Fibroblast of skin of back (primary cell): ENCODE measurements at regions not wholly inside any gene's neighbourhood (a gene's known extent, or its start where the extent isn't known, plus 50 kb on each side); places are given as distances from the start of the nearest gene placed in this dataset.

Experiments used
- DNase-seq: peaks from one replicate; pipeline ENCODE4 v3.0.0-alpha.2; 2013

DNA sequence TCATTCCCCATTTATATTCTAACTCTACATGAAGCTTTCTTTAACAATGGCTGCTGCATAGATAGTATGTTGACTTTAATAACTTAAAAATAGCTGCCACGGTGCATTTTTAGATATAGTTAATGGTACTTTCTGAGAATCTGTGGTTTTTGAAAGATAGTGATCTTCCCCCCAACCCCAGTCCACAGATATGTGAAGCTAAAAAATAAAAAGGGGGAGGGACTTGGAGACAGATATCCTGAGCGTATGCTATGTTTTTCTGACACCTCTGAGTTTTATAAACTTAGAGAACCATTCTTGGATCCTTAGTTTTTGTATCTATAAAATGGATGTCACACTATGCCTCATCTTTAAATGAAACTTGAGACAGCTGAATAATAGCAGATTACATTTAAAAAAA is 120.5 kb downstream of the SNX18 start:
- DNase-seq: no peak

DNA sequence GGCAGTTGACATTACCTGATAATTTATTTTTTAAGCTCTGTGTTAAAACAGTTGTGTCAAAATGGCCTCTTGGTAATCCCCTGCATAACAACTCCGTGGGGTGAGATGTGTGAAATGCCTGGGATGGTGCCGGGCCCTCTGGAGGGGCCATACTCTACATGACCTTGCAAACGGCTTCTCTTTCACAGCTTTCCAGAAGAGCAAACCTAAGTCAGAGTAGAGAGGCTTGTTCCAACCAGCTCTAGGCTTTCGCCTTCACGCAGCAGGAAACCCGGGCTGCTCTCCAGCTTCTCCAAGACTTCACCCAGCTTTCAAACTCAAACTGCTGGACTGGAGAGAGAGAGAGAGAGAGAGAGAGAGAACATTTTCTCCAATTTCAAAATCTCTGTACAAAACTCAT is 120.1 kb downstream of the SNX18 start:
- no peak for DNase-seq

- no peak for DNase-seq
Observed at GRCh38 chr5:54634089-54634488, 116.5 kb downstream of the SNX18 start.

GRCh38 chr5:54632131-54632701 is 114.7 kb downstream of the SNX18 start:
- DNase-seq: no peak

DNA sequence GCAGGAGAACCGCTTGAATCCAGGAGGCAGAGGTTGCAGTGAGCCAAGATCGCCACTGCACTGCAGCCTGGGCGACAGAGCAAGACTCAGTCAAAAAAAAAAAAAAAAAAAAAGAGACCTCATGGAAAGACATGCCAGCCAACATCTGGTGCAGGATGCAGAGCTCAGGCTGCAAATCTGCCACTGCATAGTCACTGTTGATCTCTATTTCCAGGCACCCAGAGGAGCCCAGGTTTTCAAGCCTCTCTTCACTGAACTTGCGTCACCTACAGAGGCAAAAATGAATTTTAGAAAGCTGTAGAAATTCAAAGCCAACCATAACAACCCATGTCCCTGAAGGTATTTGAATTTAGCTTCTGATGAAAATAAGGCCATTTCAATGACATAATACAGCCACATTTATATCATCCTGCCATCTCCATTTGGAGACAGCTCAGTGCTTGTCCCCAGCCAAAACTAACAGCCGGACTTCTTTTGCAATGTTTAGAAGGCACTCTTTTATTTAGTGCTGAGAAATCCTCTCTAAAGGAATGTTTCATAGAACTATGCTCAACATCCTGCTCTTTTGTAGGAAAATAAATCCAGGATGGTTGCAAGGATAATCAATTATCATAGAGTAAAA is 113.3 kb downstream of the SNX18 start:
- DNase-seq: peak; percentile 44

GRCh38 chr5:54629115-54629514 is 111.6 kb downstream of the SNX18 start:
- DNase-seq: no peak

DNA sequence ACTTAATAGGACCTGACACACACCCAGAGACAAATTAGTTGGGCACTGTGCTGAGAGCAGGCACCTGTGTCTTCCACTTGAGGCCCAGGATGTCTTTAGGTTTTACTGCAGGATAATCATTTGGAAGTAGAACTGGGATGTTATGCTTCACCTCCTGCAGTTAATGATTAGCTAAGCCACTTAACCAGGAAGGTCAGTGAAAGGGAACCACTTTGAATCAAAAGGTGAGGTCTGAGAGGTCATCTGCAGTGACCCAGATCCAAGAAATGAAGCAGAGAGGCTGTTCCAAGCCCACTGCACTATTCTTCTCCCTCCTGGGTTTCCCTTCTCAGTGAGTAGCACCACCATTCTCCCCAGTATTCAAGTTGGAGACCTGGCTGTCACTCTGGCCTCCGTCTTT is 110.5 kb downstream of the SNX18 start:
- no peak for DNase-seq

GRCh38 chr5:54626407-54626806 is 108.8 kb downstream of the SNX18 start:
- no peak for DNase-seq

DNA sequence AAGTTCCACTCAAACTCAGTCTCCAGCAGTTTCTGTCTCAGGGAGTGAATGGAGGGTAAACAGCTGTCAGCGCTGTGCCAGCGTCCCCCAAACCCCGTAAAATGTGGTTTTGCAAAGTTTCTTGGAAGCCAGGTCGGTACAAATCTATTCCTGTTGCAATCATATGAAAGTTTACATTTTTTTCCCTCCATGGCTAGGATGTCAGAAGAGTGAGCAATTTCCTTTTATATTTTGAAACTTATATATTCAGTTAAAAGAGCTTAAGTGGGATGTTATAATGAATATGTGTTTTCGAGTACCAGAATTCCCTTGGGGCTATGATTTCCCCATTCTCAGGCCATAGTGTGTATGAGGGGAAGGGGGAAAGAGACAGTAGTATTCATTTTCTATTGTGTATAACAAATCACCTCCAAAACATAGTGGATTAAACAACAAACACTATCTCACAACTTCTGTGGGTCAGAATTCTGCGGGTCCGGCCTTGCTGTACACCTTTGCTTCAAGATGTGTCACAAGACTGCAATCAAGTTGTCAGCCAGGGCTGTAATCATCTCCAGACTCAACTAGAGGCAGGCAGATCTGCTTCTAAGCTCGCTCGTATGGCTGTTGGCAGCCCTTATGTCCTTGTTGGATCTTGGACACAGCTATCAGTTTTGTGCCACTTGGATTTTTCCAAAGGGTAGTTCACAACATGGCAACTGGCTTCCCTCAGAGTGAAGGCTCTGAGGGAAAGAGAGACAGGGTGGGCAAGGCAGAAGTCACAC is 107.4 kb downstream of the SNX18 start:
- peak; percentile 73 for DNase-seq

- no peak for DNase-seq
Observed at GRCh38 chr5:54621709-54622108, 104.2 kb downstream of the SNX18 start.

GRCh38 chr5:54621048-54621447 is 103.5 kb downstream of the SNX18 start:
- no peak for DNase-seq

GRCh38 chr5:54620141-54620933 is 102.8 kb downstream of the SNX18 start:
- DNase-seq: peak; percentile 25

DNA sequence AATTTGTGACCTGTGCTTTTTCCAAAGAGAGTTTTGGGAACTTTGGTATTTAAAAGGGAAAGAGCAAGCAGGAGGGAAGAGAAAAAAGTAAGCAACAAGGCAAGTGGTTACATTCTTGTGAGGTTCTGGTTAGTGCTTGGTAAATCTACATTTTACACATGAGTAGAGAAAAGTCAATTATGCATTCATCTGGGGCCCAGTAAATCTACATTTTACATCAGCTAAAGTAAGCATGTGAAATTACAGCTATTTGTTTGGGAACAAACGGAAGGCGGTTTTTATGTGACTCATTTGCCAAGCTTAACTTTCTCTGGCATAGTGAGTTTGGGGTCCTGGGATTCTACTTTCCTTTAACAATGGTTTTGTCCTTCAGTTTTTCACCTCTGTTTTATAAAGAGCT is 102.2 kb downstream of the SNX18 start:
- no peak for DNase-seq

DNA sequence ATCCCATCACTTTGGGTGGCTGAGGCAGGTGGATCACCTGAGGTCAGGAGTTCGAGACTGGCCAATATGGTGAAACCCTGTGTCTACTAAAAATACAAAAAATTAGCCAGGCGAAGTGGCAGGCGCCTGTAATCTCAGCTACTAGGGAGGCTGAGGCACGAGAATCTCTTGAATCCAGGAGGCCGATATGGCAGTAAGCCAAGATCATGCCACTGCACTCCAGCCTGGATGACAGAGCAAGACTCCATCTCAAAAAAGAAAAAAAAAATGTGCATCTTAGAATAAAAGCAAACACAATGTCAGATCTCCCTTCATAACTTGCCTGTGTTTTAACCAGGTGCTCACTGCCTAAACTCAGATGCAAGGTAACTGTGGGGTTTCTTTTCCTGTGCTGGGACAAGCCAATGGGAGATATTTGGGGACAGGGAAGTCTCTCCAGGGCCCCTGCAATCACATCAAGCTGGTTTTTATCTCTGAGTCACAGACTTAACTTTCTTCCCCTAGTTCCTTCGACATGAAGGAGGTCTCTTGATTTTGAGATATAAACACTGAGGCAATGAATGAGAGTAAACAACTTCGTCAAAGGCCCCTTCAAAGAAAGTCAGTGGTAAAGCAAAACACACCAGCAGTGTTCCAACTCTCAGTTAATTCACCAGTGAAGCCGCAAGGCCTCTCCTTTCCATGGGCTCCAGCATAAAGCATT is 99.1 kb downstream of the SNX18 start:
- DNase-seq: no peak

- no peak for DNase-seq
Observed at GRCh38 chr5:54616031-54616430, 98.5 kb downstream of the SNX18 start.

- no peak for DNase-seq
Observed at GRCh38 chr5:54615381-54615780, 97.8 kb downstream of the SNX18 start.

DNA sequence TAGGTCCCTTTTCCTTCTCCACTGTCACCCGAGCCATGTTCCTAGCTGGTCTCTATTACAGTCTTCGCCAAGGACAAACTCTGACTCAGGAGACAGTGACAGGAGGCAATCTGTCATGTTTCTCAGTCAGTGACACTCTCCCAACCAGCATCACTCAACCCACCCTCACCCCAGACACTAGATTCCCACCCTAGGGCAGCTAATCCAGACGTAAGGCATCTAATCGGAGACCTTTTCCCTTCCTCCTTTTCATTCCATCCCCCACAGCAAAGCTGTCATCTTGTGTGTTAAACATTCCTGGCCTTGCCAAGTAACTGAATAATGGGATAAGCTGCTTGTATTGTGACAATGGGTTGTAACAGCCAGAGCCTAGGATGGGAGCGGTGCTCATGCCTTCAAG is 95.2 kb downstream of the SNX18 start:
- no peak for DNase-seq

DNA sequence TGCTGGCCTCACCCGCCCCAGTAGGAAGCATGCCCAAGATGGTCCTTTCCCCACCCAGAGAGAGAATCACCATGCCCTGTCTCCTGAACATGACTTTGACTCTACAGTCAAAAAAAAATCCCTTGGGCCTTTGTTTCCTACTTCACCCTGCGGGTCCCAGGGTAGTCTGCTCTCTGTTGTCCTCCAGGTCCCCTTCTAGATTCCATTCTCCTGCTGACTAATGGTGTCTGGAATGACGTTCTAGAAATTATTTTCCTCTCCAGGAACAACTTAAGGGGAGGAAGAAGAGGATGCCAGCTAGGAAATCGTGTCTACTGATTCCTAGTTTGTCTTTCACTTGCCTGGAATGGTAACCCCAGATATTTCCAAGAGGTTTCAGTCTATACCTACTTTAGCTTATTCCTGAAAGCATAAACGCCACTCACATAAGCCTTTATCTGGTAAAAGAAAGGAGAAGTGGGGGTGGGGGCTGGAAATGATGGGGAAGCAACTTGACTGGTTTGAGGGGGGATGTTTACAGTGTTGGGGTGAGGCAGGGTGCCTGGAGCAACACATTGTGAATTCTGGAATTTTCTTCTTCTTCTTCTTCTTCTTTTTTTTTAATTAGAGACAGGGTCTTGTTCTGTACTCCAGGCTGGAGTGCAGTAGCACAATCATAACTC is 93.9 kb downstream of the SNX18 start:
- peak; percentile 70 for DNase-seq

DNA sequence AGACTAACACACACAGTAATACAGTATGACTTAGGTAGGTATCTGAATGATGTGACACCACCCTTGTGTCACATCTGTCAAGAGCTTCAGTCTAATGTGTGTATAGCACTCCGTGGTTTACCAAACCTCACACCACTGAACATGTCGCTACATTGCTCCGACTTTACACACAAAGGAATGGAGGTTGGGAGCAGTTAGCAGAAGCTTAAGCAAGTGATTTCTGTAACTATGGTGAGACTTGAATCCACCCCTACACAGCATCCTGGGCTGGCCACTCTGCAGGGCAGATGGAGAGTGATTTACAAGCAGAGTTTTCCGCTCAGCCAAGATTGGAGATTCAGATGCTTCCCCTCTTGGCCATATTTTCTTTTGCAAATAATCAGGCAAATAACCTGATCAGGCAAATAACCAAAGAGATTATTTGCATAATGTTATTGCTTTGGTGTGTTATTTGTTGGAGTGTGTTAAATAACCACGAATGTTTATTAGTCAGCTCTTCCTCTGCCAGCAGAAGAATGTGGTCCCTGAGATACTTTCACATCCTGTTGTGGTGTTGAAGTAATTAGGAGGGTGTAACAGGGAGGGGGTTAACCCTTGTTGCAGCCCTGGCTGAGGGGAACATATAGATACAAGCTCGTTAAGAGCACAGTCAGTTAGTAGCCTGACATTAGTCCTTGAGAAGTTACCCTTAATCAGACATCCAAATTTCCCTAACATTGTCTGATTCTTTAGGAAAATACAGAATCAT is 92.8 kb downstream of the SNX18 start:
- DNase-seq: peak; percentile 48

GRCh38 chr5:54608423-54609085 is 91.0 kb downstream of the SNX18 start:
- no peak for DNase-seq

- DNase-seq: no peak
Observed at GRCh38 chr5:54607006-54607405, 89.4 kb downstream of the SNX18 start.
